ENCODE measurements at regions not wholly inside any gene's neighbourhood (a gene's known extent, or its start where the extent isn't known, plus 50 kb on each side); places are given as distances from the start of the nearest gene placed in this dataset.

DNA sequence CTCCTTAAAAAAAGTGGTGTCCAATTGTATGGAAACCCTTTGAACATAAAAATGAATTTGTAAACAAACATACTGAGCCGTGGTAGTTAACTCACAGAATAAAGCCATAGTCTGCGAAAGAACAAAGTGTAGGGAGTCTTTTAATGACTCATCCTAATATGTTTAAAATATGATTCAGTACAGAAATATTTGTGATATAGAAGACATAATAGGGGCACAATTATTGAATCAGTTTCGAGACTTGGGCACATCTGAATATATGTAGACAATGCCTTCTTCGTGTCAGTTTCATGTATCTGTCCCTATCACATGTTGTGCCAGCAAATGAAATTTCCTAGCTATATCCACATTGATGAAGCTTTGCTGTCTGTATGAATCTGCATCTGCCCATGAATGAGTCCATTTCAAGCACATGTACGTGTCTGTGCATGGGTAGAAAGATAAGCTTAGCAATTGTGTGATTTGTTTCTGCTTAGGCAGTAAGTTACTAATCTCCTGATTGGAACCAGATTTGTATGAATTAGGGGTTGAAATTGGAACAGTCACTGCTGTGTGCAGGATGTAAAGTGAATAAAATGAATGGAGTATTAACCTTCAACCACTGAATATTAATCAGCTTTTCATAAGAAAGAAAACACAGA lies 112.5 kb upstream of the SOX9 start:
- Mint-ChIP-seq H3K36me3 (peaks cover 2% of the 10 kb centered on the region), H3K27ac (no peak overlapping the region), H3K4me3 (no peak overlapping the region), H3K27me3 (peaks cover 1% of the 10 kb centered on the region), H3K4me1 (no peaks in the 10 kb centered on the region), H3K9me3 (peaks cover 0 to 10% (median 0%) of the 10 kb centered on the region in 3 donors)

DNA sequence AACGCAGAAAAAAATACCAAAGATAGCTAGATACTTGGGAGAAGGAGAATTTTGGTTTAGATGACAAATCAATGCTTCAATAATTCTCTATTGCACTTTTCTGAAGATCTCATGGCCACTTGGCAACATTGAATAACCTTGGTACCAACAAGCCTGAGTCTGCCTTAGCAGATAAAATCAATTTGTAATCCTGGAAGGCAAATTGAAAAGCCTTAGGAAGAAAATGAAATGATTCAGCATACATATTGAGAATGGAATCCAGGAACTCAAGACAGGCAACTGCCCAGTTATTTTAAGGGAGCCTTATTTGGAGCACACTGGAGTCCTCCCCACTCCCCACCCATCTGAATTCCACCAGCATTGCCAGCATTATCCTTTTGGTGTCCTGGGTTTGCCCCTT lies 109.3 kb upstream of the SOX9 start:
- no peaks in the 10 kb centered on the region for H3K36me3 Mint-ChIP-seq
- H3K27ac Mint-ChIP-seq, result no peak overlapping the region
- peaks cover under 1 to 10% (median 2%) of the 10 kb centered on the region in 3 donors for H3K9me3 Mint-ChIP-seq
- H3K4me1 Mint-ChIP-seq, result no peaks in the 10 kb centered on the region
- H3K4me3 Mint-ChIP-seq, result peak overlapping the region in 1 of 4 donors; percentile 6
- H3K27me3 Mint-ChIP-seq, result no peaks in the 10 kb centered on the region

DNA sequence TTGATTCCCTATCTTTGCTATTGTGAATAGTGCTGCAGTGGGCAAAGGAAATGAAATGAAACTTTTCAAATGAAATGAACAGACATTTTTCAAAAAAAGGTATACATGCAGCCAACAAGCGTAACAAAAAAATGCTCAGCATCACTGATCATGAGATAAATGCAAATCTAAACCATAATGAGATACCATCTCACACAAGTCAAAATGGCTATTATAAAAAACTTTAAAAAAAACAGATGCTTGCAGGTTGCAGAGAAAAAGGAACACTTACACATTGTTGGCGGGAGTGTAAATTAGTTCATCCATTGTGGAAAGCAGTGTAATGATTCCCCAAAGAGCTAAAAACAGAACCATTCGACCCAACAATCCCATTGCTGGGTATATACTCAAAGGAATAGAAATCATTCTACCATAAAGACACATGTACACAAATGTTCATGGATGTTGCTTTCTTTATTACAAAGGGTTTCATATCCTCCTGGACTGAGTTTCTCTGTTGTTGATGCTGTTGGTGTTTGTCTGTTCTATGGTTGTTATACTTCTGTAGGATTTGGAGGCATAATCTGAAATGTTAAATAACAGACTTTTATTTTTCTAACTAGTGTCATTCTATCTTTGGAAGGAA lies 99.3 kb upstream of the SOX9 start:
- Mint-ChIP-seq H3K27ac (no peak overlapping the region), H3K9me3 (peaks cover 0 to 3% (median 3%) of the 10 kb centered on the region in 3 donors), H3K4me1 (no peaks in the 10 kb centered on the region), H3K36me3 (no peaks in the 10 kb centered on the region), H3K4me3 (no peak overlapping the region), H3K27me3 (no peaks in the 10 kb centered on the region)

- peaks cover 0 to 2% (median 2%) of the 10 kb centered on the region in 3 donors for H3K9me3 Mint-ChIP-seq
- H3K27me3 Mint-ChIP-seq, result peaks cover 4% of the 10 kb centered on the region
- H3K4me1 Mint-ChIP-seq, result no peaks in the 10 kb centered on the region
- H3K27ac Mint-ChIP-seq, result no peak overlapping the region
- no peaks in the 10 kb centered on the region for H3K36me3 Mint-ChIP-seq
- no peak overlapping the region for H3K4me3 Mint-ChIP-seq
Observed at GRCh38 chr17:72022328-72023275, 98.2 kb upstream of the SOX9 start.

- Mint-ChIP-seq H3K9me3 (no peaks in the 10 kb centered on the region), H3K4me1 (peaks cover 0 to 2% (median 1%) of the 10 kb centered on the region in 3 donors)
Observed at GRCh38 chr17:72024457-72024856, 96.4 kb upstream of the SOX9 start.

GRCh38 chr17:72025113-72025512 lies 95.7 kb upstream of the SOX9 start:
- no peaks in the 10 kb centered on the region for H3K9me3 Mint-ChIP-seq
- H3K27ac Mint-ChIP-seq, result no peak overlapping the region
- no peak overlapping the region for H3K4me3 Mint-ChIP-seq
- H3K36me3 Mint-ChIP-seq, result no peaks in the 10 kb centered on the region
- peaks cover 7% of the 10 kb centered on the region for H3K27me3 Mint-ChIP-seq
- peaks cover 0 to 5% (median 1%) of the 10 kb centered on the region in 3 donors for H3K4me1 Mint-ChIP-seq

More at GRCh38 chr17:72024457-72024856, 96.4 kb upstream of the SOX9 start:
- peaks cover 6% of the 10 kb centered on the region for H3K27me3 Mint-ChIP-seq
- no peak overlapping the region for H3K4me3 Mint-ChIP-seq
- no peak overlapping the region for H3K27ac Mint-ChIP-seq
- H3K36me3 Mint-ChIP-seq, result no peaks in the 10 kb centered on the region

GRCh38 chr17:72030067-72030899 lies 90.5 kb upstream of the SOX9 start:
- Mint-ChIP-seq H3K36me3 (no peaks in the 10 kb centered on the region), H3K9me3 (peaks cover 0 to 4% (median 0%) of the 10 kb centered on the region in 3 donors), H3K4me3 (peak overlapping the region; percentile 78 to 94 (median 85)), H3K27ac (peak overlapping the region in 1 of 3 donors; percentile 21), H3K27me3 (peaks cover 11% of the 10 kb centered on the region), H3K4me1 (peaks cover 0 to 10% (median 3%) of the 10 kb centered on the region in 3 donors)

- peaks cover 0 to 10% (median 3%) of the 10 kb centered on the region in 3 donors for H3K4me1 Mint-ChIP-seq
- H3K9me3 Mint-ChIP-seq, result peaks cover 0 to 4% (median 1%) of the 10 kb centered on the region in 3 donors
- peaks cover 11% of the 10 kb centered on the region for H3K27me3 Mint-ChIP-seq
- no peak overlapping the region for H3K27ac Mint-ChIP-seq
- no peaks in the 10 kb centered on the region for H3K36me3 Mint-ChIP-seq
- peak overlapping the region in 3 of 4 donors; percentile 78 to 94 (median 92) for H3K4me3 Mint-ChIP-seq
Observed at GRCh38 chr17:72031219-72031884, 89.5 kb upstream of the SOX9 start.

- peaks cover 0 to 10% (median 3%) of the 10 kb centered on the region in 3 donors for H3K4me1 Mint-ChIP-seq
- no peak overlapping the region for H3K27ac Mint-ChIP-seq
- H3K27me3 Mint-ChIP-seq, result peaks cover 7% of the 10 kb centered on the region
- peaks cover 1 to 4% (median 2%) of the 10 kb centered on the region in 3 donors for H3K9me3 Mint-ChIP-seq
- no peak overlapping the region for H3K4me3 Mint-ChIP-seq
- no peaks in the 10 kb centered on the region for H3K36me3 Mint-ChIP-seq
Observed at GRCh38 chr17:72033334-72033733, 87.5 kb upstream of the SOX9 start.

DNA sequence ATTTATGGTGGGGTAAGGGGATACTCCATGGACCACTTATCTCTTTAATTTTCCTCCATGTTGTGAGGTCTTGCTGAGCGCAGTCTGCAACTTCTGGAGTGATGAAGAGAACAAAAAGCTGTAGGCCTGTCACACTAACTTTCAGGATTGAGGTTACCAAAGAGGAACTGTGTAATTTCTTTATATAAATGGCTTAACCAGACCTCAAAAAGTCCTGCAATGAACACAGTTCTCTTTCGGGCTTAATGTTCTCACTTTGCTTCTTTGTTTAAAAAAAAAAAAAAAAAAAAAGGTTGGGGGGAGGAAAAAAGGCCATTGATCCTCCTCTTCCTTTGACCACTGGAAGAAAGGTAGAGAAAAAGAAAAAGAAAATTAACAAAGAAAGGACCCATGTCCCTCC lies 86.8 kb upstream of the SOX9 start:
- Mint-ChIP-seq H3K27ac (no peak overlapping the region), H3K36me3 (no peaks in the 10 kb centered on the region), H3K4me3 (no peak overlapping the region), H3K4me1 (peaks cover 0 to 10% (median 2%) of the 10 kb centered on the region in 3 donors), H3K9me3 (peaks cover 1 to 4% (median 2%) of the 10 kb centered on the region in 3 donors), H3K27me3 (peaks cover 7% of the 10 kb centered on the region)

- Mint-ChIP-seq H3K27me3 (no peaks in the 10 kb centered on the region), H3K4me3 (no peak overlapping the region), H3K9me3 (peaks cover 0 to 3% (median 2%) of the 10 kb centered on the region in 3 donors), H3K27ac (no peak overlapping the region), H3K4me1 (no peaks in the 10 kb centered on the region), H3K36me3 (no peaks in the 10 kb centered on the region)
Observed at GRCh38 chr17:72038427-72038826, 82.4 kb upstream of the SOX9 start.

DNA sequence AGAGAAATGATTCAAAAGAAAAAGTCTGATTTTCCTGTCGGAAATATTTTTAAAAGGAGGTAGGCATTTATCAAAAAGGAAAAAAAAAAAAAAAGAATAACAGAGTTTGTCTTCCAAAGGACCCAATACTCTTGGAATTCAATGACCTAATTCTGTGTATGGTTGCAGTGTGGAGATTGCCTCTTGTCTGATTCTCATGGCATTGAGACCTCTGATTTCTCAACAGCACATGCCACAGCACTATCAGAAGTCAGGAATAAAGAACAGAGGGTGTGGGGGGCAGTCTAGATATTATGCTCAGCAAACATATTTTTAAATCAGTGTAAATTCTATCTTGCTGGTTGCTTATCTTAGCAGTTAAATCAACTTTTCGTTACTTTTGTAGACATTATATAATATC lies 81.3 kb upstream of the SOX9 start:
- Mint-ChIP-seq H3K4me3 (no peak overlapping the region), H3K36me3 (no peaks in the 10 kb centered on the region), H3K27me3 (no peaks in the 10 kb centered on the region), H3K9me3 (peaks cover 0 to 3% (median 2%) of the 10 kb centered on the region in 3 donors), H3K4me1 (no peaks in the 10 kb centered on the region), H3K27ac (no peak overlapping the region)

- no peaks in the 10 kb centered on the region for H3K4me1 Mint-ChIP-seq
- H3K9me3 Mint-ChIP-seq, result peaks cover 1 to 9% (median 6%) of the 10 kb centered on the region in 3 donors
- H3K27me3 Mint-ChIP-seq, result no peaks in the 10 kb centered on the region
- no peak overlapping the region for H3K27ac Mint-ChIP-seq
- H3K4me3 Mint-ChIP-seq, result no peak overlapping the region
- no peaks in the 10 kb centered on the region for H3K36me3 Mint-ChIP-seq
Observed at GRCh38 chr17:72046178-72046577, 74.6 kb upstream of the SOX9 start.

Measured in IgD-negative memory B cell (primary cell).